ENCODE measurements at regions not wholly inside any gene's neighbourhood (a gene's known extent, or its start where the extent isn't known, plus 50 kb on each side); places are given as distances from the start of the nearest gene placed in this dataset.

GRCh38 chr17:73863761-73864535 lies 219.7 kb upstream of the SDK2 start:
- Mint-ChIP-seq H3K27ac (no peak overlapping the region), H3K4me3 (no peak overlapping the region), H3K36me3 (ENCODE audit: low read depth) (no peaks in the 10 kb centered on the region), H3K27me3 (no peaks in the 10 kb centered on the region), H3K9me3 (no peaks in the 10 kb centered on the region), H3K4me1 (ENCODE audit: low read depth) (no peaks in the 10 kb centered on the region)
- DNase-seq = no peak
- intact Hi-C loops (cut with DNase I, micrococcal nuclease) = no loop called here
- no peak for ATAC-seq (ENCODE audit: poor library complexity)
- CTCF ChIA-PET = no interaction called here
- POLR2A ChIA-PET = no interaction called here
- TF ChIP-seq CTCF (IDR thresholded peaks at IDR 0.05) = no peak
- H3K4me3 ChIP-seq (ENCODE audit: low read length) = no peak overlapping the region
- H3K27me3 ChIP-seq (ENCODE audit: control insufficient read depth in 1 of 2, insufficient read depth in 2 of 2, low read length in 2 of 2) = no peaks in the 10 kb centered on the region
- H3K36me3 ChIP-seq (ENCODE audit: insufficient read depth, low read length) = no peaks in the 10 kb centered on the region
- no peaks in the 10 kb centered on the region for H3K9me3 ChIP-seq (ENCODE audit: control insufficient read depth in 1 of 2, insufficient read depth in 1 of 2, low read length in 2 of 2)
- no peaks in the 10 kb centered on the region for H3K4me1 ChIP-seq (ENCODE audit: insufficient read depth, low read length)
- H3K27ac ChIP-seq (ENCODE audit: low read depth in 1 of 2, low read length in 2 of 2) = no peak overlapping the region

- Histone ChIP-seq H3K4me3 (ENCODE audit: low read length) (no peak overlapping the region), H3K9me3 (ENCODE audit: control insufficient read depth in 1 of 2, insufficient read depth in 1 of 2, low read length in 2 of 2) (no peaks in the 10 kb centered on the region), H3K27me3 (ENCODE audit: control insufficient read depth in 1 of 2, insufficient read depth in 2 of 2, low read length in 2 of 2) (no peaks in the 10 kb centered on the region), H3K4me1 (ENCODE audit: insufficient read depth, low read length) (no peaks in the 10 kb centered on the region), H3K27ac (ENCODE audit: low read depth in 1 of 2, low read length in 2 of 2) (no peak overlapping the region), H3K36me3 (ENCODE audit: insufficient read depth, low read length) (no peaks in the 10 kb centered on the region)
- intact Hi-C loops (cut with DNase I, micrococcal nuclease) = no loop called here
- no peak for ATAC-seq (ENCODE audit: poor library complexity)
- no peak overlapping the region for H3K27ac Mint-ChIP-seq
- ChIA-PET CTCF (no interaction called here), POLR2A (no interaction called here)
- no peak for DNase-seq
- no peaks in the 10 kb centered on the region for H3K9me3 Mint-ChIP-seq
- H3K36me3 Mint-ChIP-seq (ENCODE audit: low read depth) = no peaks in the 10 kb centered on the region
- no peak overlapping the region for H3K4me3 Mint-ChIP-seq
- no peak for TF ChIP-seq CTCF (IDR thresholded peaks at IDR 0.05)
- no peaks in the 10 kb centered on the region for H3K4me1 Mint-ChIP-seq (ENCODE audit: low read depth)
- no peaks in the 10 kb centered on the region for H3K27me3 Mint-ChIP-seq
Observed at GRCh38 chr17:73865831-73866230, 221.6 kb upstream of the SDK2 start.

- no peaks in the 10 kb centered on the region for H3K27me3 Mint-ChIP-seq
- no peaks in the 10 kb centered on the region for H3K36me3 Mint-ChIP-seq (ENCODE audit: low read depth)
- no peaks in the 10 kb centered on the region for H3K9me3 ChIP-seq (ENCODE audit: control insufficient read depth in 1 of 2, insufficient read depth in 1 of 2, low read length in 2 of 2)
- no peak overlapping the region for H3K4me3 Mint-ChIP-seq
- DNase-seq = no peak
- no peaks in the 10 kb centered on the region for H3K4me1 Mint-ChIP-seq (ENCODE audit: low read depth)
- H3K9me3 Mint-ChIP-seq = no peaks in the 10 kb centered on the region
- CTCF ChIA-PET = no interaction called here
- H3K27ac Mint-ChIP-seq = no peak overlapping the region
- H3K27me3 ChIP-seq (ENCODE audit: control insufficient read depth in 1 of 2, insufficient read depth in 2 of 2, low read length in 2 of 2) = no peaks in the 10 kb centered on the region
- intact Hi-C loops (cut with DNase I, micrococcal nuclease) = no loop called here
- no peaks in the 10 kb centered on the region for H3K4me1 ChIP-seq (ENCODE audit: insufficient read depth, low read length)
- no peak overlapping the region for H3K27ac ChIP-seq (ENCODE audit: low read depth in 1 of 2, low read length in 2 of 2)
- TF ChIP-seq CTCF (IDR thresholded peaks at IDR 0.05) = no peak
- POLR2A ChIA-PET = no interaction called here
- ATAC-seq (ENCODE audit: poor library complexity) = no peak
- H3K36me3 ChIP-seq (ENCODE audit: insufficient read depth, low read length) = no peaks in the 10 kb centered on the region
- H3K4me3 ChIP-seq (ENCODE audit: low read length) = no peak overlapping the region
Observed at GRCh38 chr17:73867056-73867455, 222.8 kb upstream of the SDK2 start.

All from CD4-positive, alpha-beta T cell (primary cell).